NCI-H187 (cell line): ENCODE measurements at regions not wholly inside any gene's neighbourhood (a gene's known extent, or its start where the extent isn't known, plus 50 kb on each side); places are given as distances from the start of the nearest gene placed in this dataset.

Experiments
- DNase-seq, 2 experiments: peaks; one replicate each; lab custom pipeline; 2025; lab: John Stamatoyannopoulos, UW

DNA sequence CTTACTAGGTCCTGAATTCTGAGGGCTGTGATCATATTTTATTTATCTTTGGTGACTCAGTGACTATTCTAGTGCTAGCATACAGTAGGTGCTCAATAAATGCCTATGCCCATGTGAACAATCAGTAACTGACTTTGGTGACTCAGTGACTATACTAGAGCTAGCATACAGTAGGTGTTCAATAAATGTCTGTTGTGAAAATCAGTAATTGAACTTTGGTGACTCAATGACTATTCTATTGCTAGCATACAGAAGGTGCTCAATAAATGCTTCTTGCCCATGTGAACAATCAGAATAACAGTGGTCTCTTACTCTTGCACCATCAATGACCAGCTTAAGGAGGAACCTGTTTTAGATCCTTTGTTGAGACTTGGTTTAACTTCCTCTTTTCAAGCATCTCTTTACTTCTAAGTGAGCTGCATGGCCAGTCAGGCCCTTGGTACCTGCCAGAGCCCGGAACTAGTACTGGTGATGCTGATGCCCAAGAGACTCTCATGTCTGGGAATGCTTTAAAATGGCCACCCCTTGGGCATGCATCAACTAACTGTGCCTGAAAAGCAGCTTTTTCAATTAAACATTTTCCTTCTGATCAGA is 214.9 kb upstream of the SPRED2 start:
- no peak for DNase-seq

DNA sequence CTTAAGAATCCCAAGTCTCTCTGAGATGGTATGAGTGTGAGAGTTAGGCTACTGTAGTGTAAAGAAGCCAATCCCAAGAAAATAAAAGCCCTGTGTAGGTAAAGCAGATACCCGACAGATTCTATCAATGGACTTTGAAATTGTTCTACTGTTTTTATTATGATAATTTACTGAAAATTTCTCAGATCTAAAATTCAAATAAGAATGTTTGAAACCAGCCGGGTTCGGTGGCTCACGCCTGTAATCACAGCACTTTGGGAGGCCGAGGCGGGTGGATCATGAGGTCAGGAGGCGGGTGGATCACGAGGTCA is 208.3 kb upstream of the SPRED2 start:
- DNase-seq, result no peak

DNA sequence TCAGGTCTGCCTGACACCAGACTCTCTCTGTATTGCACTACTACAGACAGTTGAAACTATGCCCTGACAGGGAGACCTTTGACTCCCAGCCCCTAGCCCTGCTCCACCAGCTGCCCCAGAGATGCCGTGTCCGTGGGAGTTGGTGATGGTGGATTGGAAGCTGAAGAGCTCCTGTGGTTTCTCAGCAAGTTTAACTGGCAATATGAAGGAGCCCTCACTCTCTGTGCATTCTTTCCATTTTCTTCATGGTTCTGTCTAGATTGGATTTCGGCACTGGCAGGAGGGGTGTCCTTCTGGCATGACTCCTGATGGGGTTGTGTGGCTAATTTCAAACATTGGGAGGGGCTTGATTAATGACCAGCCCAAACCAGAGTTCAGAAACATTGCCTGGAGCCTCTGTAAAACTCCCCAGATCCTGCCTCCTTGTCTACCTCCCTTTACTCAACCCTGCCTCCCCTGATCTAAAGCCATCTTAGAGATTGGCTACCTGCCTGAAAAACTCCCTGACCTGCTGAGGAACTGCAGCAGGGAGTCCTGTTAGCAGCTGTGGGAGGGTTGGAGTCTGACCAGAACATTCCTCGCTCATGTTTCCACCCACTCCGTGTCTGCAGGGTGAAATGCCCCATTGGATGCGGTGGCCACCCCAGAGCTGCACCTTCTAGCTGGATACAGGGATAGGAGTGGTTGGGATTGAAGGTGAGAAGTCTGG is 206.9 kb upstream of the SPRED2 start:
- no peak for DNase-seq

DNA sequence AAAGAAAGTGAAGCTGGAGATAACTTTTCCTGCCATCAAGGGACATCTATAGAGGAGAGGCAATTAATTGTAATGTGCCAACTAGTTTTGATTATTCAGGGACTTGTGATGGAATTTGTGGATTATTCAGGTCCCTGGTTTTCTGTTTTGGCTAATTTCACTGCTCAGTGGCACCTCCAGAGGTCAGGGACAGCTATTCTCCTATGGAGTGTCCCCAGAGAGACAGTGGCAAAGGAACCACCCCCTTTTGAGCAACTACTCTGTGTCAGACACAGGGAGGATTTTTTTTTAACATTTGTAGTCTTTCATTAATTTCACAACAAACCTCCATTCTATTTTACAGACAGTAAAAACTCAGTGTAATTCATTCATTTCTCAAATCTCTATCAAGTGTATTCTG is 206.0 kb upstream of the SPRED2 start:
- no peak for DNase-seq

DNA sequence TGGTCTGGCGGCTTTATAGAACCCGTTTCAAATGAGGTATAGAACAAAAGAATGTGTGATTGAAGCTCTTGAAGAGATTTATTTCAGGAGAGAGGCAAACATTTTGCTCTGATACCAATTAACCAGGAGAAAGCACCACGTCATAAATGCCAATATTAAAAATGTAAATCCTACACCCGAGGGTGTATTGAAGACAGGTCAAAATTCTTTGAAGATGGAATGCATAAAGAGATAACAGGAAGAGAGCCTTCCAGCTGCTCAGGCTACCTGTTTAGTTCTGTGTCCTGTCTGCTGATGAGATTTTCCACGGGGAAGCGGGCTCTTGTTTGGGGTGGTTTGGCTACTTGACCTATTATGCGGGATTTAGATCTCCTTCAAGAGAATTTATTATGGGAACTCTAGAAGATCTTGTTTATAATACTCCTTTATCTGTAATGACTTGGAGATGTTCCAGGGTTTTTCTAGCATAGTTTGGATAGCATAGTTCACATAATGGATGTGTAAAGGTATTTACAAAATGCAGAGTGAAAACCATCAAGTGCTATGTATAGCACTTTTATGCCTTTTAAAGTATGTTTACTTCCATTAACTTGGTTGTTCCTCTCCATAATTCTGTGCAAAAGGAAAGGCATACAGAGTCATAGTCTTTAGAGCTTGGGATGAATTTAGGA is 204.5 kb upstream of the SPRED2 start:
- DNase-seq, result no peak

DNA sequence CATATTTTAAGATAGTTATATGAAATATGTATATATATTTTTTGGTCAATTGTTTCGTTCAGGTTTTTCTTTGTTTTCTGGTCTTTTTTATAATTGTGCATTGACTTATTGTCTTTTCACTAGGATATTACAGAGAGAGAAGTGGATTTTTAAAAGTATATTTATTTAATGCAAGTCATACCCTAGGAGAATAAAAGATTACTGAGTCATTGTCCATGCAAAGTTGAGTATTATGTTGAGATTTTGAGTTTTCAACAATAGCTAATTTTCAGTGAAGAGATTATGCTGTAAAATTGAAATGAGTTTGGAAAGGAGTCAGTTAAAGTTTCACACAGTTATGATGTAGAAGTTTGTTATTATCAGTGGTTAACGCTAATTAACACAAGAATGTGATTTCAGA is 203.6 kb upstream of the SPRED2 start:
- no peak for DNase-seq

DNA sequence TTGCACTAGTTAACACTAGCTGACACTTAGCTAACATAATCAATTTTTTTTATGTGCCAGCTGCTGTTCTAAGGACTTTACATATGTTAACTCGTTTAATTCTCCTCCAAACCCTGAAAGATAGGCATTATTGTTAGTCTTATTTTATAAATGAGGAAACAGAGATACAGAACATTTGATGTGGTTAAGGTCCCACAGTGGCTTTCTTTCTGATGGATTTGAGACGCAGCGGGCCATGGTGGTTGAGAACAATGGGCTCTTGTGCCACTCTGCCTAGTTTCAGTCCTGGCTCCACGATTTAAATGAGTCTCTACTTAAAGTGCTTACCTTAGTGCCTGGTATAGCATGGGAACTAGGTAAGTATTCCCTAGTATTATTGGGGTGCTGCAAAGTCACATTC is 201.9 kb upstream of the SPRED2 start:
- DNase-seq, result no peak

DNA sequence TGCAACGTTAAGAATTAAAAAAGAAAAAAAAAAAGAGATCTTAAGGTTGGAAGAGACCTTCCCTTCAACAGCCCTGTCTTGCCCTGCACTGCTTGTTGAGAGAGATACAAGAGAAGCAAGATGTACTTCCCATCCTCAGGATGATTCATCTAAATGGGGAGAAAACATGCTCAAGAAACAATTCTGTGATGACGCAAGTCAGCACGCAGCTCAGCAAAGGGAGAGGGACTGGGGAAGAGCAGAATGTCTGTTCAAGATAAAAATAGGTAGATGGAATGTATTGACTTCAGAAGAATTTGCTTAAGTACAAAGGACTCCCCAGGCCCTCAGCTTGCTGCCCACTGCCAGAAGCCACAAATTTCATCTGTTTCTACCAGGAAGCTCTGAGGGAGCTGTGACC is 198.2 kb upstream of the SPRED2 start:
- DNase-seq, result no peak

DNA sequence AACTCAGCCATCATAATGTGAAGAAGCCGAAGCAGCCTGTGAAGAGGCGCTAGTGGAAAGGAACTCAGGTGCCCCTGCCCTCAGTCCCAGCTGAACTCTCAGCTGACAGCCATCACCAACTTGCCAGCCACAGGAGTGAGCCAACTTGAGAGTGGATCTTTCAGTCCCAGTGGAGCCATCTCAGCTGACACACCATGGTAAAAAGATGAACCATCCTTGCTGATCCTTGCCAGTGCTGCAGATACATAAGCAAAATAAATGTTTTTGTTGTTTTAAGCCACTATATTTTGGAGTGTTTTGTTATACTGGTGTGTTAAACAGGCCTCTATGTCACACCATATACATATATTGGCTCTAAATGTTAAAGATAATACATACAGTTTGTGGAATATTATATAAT is 195.8 kb upstream of the SPRED2 start:
- DNase-seq, result no peak

DNA sequence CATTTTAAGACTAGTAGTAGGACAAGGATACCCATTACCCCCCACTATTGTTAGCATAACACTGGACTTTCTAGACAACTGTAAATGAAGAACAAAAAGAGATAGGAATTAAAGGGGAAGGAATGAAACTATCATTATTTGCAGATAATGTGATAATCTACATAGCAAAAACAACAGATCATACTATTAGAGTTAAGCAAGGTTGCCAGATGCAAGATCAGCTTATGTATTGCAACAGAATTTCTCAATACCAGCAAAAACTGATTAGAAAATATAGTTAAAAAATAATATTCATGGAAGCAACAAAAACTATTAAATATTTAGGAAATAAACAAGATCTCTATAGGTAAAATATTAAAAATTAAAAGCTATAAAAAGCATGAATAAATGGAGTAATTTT is 194.4 kb upstream of the SPRED2 start:
- DNase-seq, result no peak

DNA sequence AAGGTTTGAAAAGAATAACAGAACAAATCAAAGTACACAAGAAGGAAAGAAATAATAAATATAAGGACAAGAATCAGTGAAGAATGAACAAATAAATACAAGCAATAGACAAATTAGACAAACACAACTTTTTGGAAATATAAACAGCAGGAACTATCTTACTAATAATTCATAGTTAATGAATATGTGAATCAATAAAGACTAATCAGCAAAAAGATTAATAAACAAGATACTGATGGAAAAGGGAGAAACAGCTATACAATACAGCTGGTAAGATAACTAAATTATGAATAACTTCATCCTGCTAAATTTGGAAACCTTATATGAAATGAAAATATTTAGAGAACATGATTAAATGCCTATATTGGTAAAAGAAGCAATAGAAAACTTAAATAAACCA is 193.6 kb upstream of the SPRED2 start:
- DNase-seq, result no peak

DNA sequence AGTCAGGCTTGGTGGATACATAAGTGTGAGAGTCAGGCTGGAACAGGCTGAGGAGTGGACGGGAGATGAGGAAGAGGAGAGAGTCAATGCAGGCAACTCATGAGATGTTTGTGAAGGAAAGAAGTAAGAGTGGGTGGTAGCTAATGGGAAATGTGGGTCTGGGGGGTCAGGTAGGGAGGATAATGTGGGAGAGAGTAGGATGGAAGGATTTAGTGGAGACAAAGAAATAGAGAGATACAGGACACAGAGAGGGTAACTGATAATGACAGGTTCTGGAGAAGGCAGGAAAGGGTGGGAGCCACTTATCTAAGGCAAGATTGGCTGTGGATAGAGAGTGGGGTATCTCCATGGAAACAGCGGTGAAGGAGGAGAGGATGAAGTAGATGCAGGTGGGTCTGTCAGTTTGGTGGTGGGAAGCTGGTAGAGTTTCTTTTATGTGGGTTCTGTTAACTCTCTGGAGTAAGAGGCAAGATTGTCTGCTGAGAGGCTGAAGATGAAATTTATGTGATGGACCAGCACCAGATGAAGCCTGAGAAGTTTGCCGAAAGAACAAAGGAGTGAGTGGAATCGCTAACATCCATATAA is 190.6 kb upstream of the SPRED2 start:
- DNase-seq, result no peak

DNA sequence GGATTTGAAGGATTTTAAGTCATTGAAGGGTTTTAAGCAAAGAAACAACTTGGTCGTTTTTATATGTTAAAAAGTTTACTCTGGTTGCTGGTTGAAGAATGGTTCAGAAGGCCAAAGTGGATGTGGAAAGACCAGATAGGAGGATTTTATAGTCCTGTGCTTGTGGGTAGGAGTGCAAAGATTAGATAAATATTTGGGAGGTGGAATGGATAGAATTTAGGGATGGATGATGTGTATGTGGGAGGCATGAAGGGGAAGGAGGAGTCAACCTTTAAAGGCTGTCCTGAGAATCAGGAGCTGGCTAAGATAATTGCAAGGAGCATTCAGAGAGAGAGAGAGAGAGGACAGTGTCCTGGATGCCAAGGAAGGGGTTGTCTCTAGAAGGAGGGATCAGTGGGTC is 190.1 kb upstream of the SPRED2 start:
- DNase-seq, result no peak

DNA sequence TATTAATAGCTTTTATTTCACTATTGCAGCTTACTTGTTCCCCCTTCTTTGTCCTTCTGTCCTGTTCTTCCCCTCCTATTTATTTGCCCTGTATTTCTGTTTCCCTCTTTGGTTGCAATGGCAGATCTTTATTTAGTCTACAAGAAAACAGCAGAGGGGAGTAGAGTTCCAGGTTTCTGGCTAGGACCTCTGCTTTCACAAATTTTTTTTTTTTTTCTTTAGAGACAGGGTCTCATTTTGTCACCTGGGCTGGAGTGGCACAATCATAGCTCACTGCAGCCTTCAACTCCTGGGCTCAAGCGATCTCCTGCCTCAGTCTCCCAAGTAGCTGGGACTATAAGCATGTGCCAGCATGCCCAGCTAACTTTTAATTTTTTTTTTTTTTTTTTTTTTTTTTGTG is 188.1 kb upstream of the SPRED2 start:
- no peak for DNase-seq

DNA sequence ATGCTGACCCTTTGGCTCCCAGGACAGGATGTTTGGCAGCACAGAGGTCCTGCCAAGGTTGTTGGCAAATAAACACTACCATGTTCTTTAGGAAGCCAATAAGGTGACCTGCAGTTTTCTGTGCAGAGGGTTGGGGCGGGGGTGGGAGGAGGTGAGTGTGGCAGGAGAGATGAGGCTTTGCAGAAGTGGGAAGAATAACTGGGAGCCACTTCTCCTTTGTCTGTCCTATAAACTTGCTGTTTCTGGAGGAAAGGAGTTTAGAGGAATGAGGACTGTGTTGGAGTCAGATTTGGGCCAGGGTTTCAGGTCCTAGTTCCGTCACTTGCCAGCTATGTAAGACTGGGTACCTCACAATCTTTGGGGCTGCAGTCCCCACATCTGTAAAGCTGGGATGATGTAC is 187.6 kb upstream of the SPRED2 start:
- no peak for DNase-seq

DNA sequence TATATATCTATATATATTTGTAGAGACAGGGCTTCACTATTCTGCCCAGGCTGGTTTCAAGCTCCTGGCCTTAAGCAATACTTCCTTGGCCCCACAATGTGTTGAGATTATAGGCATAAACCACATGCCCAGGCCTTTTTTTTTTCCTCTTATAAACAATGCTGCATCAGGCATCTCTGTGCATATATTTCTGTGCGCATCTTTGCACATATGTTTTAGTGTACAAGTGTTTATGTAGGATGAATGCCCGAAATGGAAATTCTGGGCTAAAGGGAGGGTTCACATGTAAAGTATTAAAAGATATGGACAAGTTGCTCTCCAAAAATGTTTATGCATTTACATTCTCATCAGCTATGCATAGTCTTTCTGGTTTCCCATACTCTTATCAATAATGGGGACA is 183.2 kb upstream of the SPRED2 start:
- no peak for DNase-seq

DNA sequence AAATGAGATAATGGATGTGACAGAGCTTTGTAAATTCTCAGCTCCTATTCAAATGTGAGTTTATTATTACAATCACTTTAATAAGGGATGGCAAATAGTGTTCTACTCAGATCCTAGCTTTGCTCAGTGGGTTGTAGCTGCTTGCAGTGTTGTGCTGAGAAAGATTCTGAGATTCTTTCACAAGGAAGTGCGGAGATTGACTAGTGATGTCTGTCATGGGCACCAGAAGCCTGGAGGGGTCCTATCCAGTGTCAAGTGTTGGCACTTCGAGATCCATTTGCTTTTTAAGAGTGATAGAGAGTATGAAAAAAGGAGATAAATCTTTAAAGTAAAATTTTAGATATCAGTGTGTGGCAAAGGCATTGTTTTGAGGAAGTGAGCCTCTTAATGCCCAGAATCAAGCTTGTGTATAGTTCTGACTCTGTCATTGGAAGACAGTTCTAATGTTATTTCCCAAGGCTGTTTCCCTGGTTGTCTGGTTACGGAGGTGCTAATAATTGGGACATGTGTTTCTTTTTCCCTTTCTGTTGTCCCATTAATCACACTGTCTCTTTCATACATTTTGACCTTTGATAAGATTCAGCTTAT is 181.7 kb upstream of the SPRED2 start:
- DNase-seq, result no peak

DNA sequence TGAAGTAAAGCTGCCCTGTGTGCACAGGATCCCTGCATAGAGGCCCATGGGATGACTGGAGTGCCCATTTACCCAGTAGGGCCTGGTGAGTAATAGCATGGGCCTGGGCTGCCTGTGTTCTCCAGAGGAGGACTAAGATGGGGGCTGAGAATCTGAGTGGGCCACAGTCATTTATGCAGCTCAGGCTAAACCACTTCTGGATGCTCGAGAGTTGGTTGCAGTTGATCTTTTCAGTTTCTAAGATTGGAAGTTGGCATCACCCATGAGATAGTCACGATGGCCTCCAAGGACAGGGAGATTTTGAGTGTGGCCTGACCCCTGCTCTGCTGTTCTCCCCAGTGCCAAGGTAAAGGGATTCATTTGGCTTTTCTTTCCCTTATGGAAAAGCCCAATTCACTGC is 179.1 kb upstream of the SPRED2 start:
- no peak for DNase-seq

DNA sequence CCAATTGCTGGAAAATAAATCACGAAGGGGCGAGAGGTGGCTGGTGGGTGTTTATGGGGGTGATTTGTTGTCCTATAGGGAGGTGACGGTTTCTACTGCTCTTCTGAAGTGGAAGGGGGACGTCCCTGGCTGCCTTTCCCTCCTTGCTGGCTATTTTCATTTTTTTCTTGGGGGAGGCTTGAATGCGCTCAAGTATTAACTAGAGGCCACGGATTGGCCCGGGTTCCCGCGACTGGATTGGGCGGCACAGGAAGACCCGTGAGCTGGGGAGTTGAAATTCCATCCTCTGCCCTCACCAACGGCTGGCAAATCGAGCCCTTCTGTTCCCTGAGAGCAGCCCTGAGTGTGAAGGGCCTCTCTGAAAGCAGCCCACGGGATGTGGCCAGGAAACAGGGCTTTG is 176.5 kb upstream of the SPRED2 start:
- DNase-seq, result no peak

DNA sequence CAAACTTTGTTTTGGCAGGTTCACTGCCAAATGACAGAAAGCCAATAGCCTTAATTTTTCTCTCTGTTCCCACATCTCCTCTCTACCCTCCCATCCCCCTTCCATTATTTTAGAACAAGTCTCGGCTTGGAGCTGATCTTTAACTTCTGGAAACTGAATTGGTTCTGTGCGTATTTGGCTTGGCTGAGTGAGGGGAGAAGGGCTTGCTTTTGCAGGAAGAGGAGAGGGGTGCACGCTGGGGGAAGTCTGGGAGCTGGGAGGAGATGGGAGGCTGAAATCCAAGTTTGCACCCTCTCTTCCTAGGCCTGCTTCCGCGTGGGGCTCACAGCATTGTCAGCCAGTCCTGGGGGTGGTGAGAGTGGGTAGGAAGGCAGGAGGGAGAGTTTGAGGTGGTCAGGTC is 176.1 kb upstream of the SPRED2 start:
- DNase-seq, result no peak

DNA sequence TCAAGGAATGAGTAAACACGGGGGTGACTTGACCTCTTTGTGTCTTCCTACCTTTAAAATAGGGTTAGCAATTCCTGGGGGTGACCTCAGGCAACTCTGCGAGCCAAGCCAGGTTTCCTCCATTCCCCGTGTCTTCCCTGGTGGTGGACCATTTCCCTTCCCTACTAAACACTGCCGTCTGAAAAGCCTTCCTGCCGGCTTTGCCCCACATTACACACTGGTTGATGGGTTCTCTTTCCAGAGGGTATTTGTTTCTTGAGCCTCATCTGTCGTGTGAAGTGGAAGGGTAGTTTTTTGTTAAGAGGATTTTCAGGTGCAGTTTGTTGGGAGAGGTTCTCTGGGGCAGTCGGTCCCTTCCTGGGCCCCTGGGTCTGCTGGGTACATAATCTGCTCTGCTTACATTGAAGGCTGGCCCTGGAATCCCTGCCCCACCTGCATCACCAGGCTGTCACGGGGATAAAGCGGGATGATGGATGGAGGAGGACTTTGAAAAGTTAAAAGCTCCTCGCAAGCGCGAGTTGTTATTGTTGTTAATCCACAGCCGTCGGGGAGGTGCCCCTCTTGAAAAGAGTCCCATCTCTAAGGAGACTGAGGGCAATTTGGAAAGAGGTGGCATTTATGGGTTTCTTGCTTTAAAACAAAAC is 175.4 kb upstream of the SPRED2 start:
- DNase-seq, result no peak

DNA sequence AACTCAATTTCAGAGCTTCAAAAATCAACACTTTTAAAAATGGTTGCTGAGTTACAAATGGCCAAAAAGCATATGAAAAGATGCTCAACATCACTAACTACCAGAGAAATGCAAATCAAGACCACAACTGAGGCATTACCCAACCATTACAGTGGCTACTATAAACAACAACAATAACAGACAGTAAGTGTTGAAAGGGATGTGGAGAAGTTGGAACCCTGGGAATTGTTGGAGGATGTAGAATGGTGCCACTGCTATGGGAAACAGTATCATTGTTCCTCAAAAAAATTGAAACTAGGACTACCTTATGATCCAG is 173.3 kb upstream of the SPRED2 start:
- DNase-seq, result no peak
